Stimulated activated CD4-positive, alpha-beta T cell treated with anti-CD3 and anti-CD28 coated beads, Interleukin-12 subunit alpha, Interleukin-12 subunit beta, amount 100 ng/mL, for 24 hours (primary cell): ENCODE measurements at regions not wholly inside any gene's neighbourhood (a gene's known extent, or its start where the extent isn't known, plus 50 kb on each side); places are given as distances from the start of the nearest gene placed in this dataset.

Source experiments
- DNase-seq, 2 experiments: peaks; one replicate each; pipeline ENCODE4 v3.0.0-alpha.2; 2020; ENCODE audit warnings: low read depth in 2 of 2

- no peak for DNase-seq
Measured at GRCh38 chr3:99542767-99543518, 95.5 kb upstream of the COL8A1 start.

- DNase-seq, result no peak
Measured at GRCh38 chr3:99541181-99541580, 97.2 kb upstream of the COL8A1 start.

- DNase-seq, result no peak
Measured at GRCh38 chr3:99537416-99537815, 101.0 kb upstream of the COL8A1 start.

- no peak for DNase-seq
Measured at GRCh38 chr3:99536555-99537314, 101.7 kb upstream of the COL8A1 start.

GRCh38 chr3:99534951-99535704 lies 103.3 kb upstream of the COL8A1 start:
- no peak for DNase-seq

- DNase-seq, result no peak
Measured at GRCh38 chr3:99532246-99532645, 106.1 kb upstream of the COL8A1 start.

- no peak for DNase-seq
Measured at GRCh38 chr3:99529265-99529664, 109.1 kb upstream of the COL8A1 start.

- DNase-seq, result no peak
Measured at GRCh38 chr3:99526921-99527320, 111.5 kb upstream of the COL8A1 start.

GRCh38 chr3:99524559-99524958 lies 113.8 kb upstream of the COL8A1 start:
- no peak for DNase-seq

- DNase-seq, result no peak
Measured at GRCh38 chr3:99523431-99524127, 114.8 kb upstream of the COL8A1 start.

GRCh38 chr3:99522147-99522546 lies 116.2 kb upstream of the COL8A1 start:
- DNase-seq, result no peak

GRCh38 chr3:99521551-99521950 lies 116.8 kb upstream of the COL8A1 start:
- DNase-seq, result no peak

GRCh38 chr3:99520513-99520912 lies 117.9 kb upstream of the COL8A1 start:
- no peak for DNase-seq

- DNase-seq, result no peak
Measured at GRCh38 chr3:99516936-99517335, 121.5 kb upstream of the COL8A1 start.

GRCh38 chr3:99515891-99516290 lies 122.5 kb upstream of the COL8A1 start:
- no peak for DNase-seq

- DNase-seq, result no peak
Measured at GRCh38 chr3:99509224-99509623, 129.2 kb upstream of the COL8A1 start.

- DNase-seq, result no peak
Measured at GRCh38 chr3:99508191-99508590, 130.2 kb upstream of the COL8A1 start.

- no peak for DNase-seq
Measured at GRCh38 chr3:99505646-99506269, 132.6 kb upstream of the COL8A1 start.

- DNase-seq, result no peak
Measured at GRCh38 chr3:99505200-99505599, 133.2 kb upstream of the COL8A1 start.

GRCh38 chr3:99504258-99504657 lies 134.1 kb upstream of the COL8A1 start:
- DNase-seq, result no peak

- DNase-seq, result no peak
Measured at GRCh38 chr3:99503350-99503749, 135.0 kb upstream of the COL8A1 start.
